Hepatocyte (in vitro differentiated cells): ENCODE measurements at regions not wholly inside any gene's neighbourhood (a gene's known extent, or its start where the extent isn't known, plus 50 kb on each side); places are given as distances from the start of the nearest gene placed in this dataset.
A peak's percentile ranks its signal among the peaks of the same experiment; 100 is the strongest.
"Not testable (repeated sequence)": the region's sequence is repeated elsewhere in the genome, so short reads cannot be mapped to it uniquely, and the experiment has no call there.

Experiments
- DNase-seq: peaks from one replicate; pipeline ENCODE4 v3.0.0-alpha.2; 2016; ENCODE audit warnings: low spot score
- H2AFZ ChIP-seq: fragments of 200-600 bp; sonication (generic); 2 replicates; pipeline ENCODE4 v1.6.0; 2016; ENCODE audit warnings: antibody characterized with exemption, mild to moderate bottlenecking
- H3K27ac ChIP-seq: fragments of 200-600 bp; sonication (generic); 2 replicates; pipeline ENCODE4 v1.5.1; 2016; ENCODE audit warnings: mild to moderate bottlenecking
- H3K27me3 ChIP-seq: fragments of 200-600 bp; sonication (generic); 2 replicates; pipeline ENCODE4 v1.6.1; 2016
- H3K36me3 ChIP-seq: fragments of 200-600 bp; sonication (generic); replicated peaks from 2 replicates; pipeline ENCODE4 v1.5.1; 2016; ENCODE audit warnings: low read depth; ENCODE audit not compliant: insufficient read depth
- H3K4me1 ChIP-seq: fragments of 200-600 bp; sonication (generic); 2 replicates; pipeline ENCODE4 v1.5.1; 2016; ENCODE audit warnings: mild to moderate bottlenecking, moderate library complexity; ENCODE audit not compliant: insufficient read depth
- H3K4me2 ChIP-seq: fragments of 200-600 bp; sonication (generic); 2 replicates; pipeline ENCODE4 v1.6.0; 2016
- H3K4me3 ChIP-seq: fragments of 200-600 bp; sonication (generic); 2 replicates; pipeline ENCODE4 v1.5.1; 2016; ENCODE audit warnings: mild to moderate bottlenecking
- H3K79me2 ChIP-seq: fragments of 200-600 bp; sonication (generic); 2 replicates; pipeline ENCODE4 v1.6.0; 2017; ENCODE audit warnings: mild to moderate bottlenecking
- H3K9me2 ChIP-seq: fragments of 200-600 bp; sonication (generic); replicated peaks from 2 replicates; pipeline ENCODE4 v1.6.0; 2017; ENCODE audit warnings: mild to moderate bottlenecking; ENCODE audit not compliant: insufficient read depth
- H3K9me3 ChIP-seq: fragments of 200-600 bp; sonication (generic); 2 replicates; pipeline ENCODE4 v1.5.1; 2016; ENCODE audit warnings: low read depth, mild to moderate bottlenecking
- H4K20me1 ChIP-seq: fragments of 200-600 bp; sonication (generic); 2 replicates; pipeline ENCODE4 v1.6.0; 2016; ENCODE audit warnings: mild to moderate bottlenecking; ENCODE audit not compliant: insufficient read depth, poor library complexity, severe bottlenecking
- CTCF ChIP-seq: fragments of 200-600 bp; sonication (generic); IDR thresholded peaks from 2 replicates; pipeline ENCODE4 v1.5.1; 2016; ENCODE audit warnings: antibody characterized with exemption, mild to moderate bottlenecking; ENCODE audit not compliant: poor library complexity
- EZH2 ChIP-seq: fragments of 200-600 bp; sonication (generic); IDR thresholded peaks from 2 replicates; pipeline ENCODE4 v1.6.1; 2016; ENCODE audit warnings: antibody characterized with exemption, mild to moderate bottlenecking, borderline replicate concordance
- EZH2phosphoT487 ChIP-seq: fragments of 200-600 bp; sonication (generic); IDR thresholded peaks from one replicate; pipeline ENCODE4 v1.6.1; 2018; ENCODE audit warnings: antibody characterized with exemption, mild to moderate bottlenecking, low read depth, moderate library complexity; ENCODE audit not compliant: unreplicated experiment, severe bottlenecking
- WGBS: methylation state at CpG from one replicate; pipeline ENCODE4 v1.1.6; 2016; ENCODE audit warnings: low lambda C conversion rate; ENCODE audit errors: missing lambda C conversion rate; 5-methylcytosine and 5-hydroxymethylcytosine counted together

GRCh38 chr3:66934041-66934440 is 64.1 kb upstream of the KBTBD8 start:
- Histone ChIP-seq H3K4me2 (no peak overlapping the region), H3K4me1 (peaks cover 8% of the 10 kb centered on the region), H3K27me3 (no peaks in the 10 kb centered on the region), H3K9me2 (no peaks in the 10 kb centered on the region), H3K79me2 (no peaks in the 10 kb centered on the region), H4K20me1 (no peaks in the 10 kb centered on the region), H3K4me3 (no peak overlapping the region), H2AFZ (no peak overlapping the region), H3K9me3 (no peaks in the 10 kb centered on the region), H3K36me3 (no peaks in the 10 kb centered on the region), H3K27ac (no peak overlapping the region)
- TF ChIP-seq CTCF = no peak
- no peak for TF ChIP-seq EZH2phosphoT487
- no peak for TF ChIP-seq EZH2
- 94% methylated on average over 1 of the region's 1 CpG for WGBS
- DNase-seq = no peak

GRCh38 chr3:66934725-66935124 is 63.4 kb upstream of the KBTBD8 start:
- Histone ChIP-seq H4K20me1 (no peaks in the 10 kb centered on the region), H3K4me2 (no peak overlapping the region), H3K4me1 (peaks cover 8% of the 10 kb centered on the region), H3K9me2 (no peaks in the 10 kb centered on the region), H3K27me3 (no peaks in the 10 kb centered on the region), H3K4me3 (no peak overlapping the region), H3K9me3 (no peaks in the 10 kb centered on the region), H2AFZ (no peak overlapping the region), H3K27ac (no peak overlapping the region), H3K79me2 (no peaks in the 10 kb centered on the region), H3K36me3 (no peaks in the 10 kb centered on the region)
- no peak for TF ChIP-seq EZH2
- TF ChIP-seq EZH2phosphoT487 = no peak
- TF ChIP-seq CTCF = no peak
- WGBS = 79% methylated on average over 3 of the region's 3 CpGs
- DNase-seq = no peak

GRCh38 chr3:66937041-66937440 is 61.1 kb upstream of the KBTBD8 start:
- WGBS = 82% methylated on average over 6 of the region's 6 CpGs
- not testable (repeated sequence) for H3K9me2 ChIP-seq, H3K9me3 ChIP-seq, H3K4me3 ChIP-seq, H3K79me2 ChIP-seq, H3K4me2 ChIP-seq, H2AFZ ChIP-seq, H3K27ac ChIP-seq, H3K4me1 ChIP-seq, DNase-seq, H3K36me3 ChIP-seq, H3K27me3 ChIP-seq, H4K20me1 ChIP-seq

GRCh38 chr3:66938338-66938963 is 59.7 kb upstream of the KBTBD8 start:
- no peak overlapping the region for H3K27ac ChIP-seq
- H4K20me1 ChIP-seq = no peaks in the 10 kb centered on the region
- H3K79me2 ChIP-seq = no peaks in the 10 kb centered on the region
- no peaks in the 10 kb centered on the region for H3K36me3 ChIP-seq
- no peak overlapping the region for H2AFZ ChIP-seq
- H3K4me2 ChIP-seq = no peak overlapping the region
- no peaks in the 10 kb centered on the region for H3K4me1 ChIP-seq
- no peaks in the 10 kb centered on the region for H3K9me3 ChIP-seq
- WGBS = 22% methylated on average over 5 of the region's 5 CpGs
- H3K4me3 ChIP-seq = no peak overlapping the region
- H3K9me2 ChIP-seq = no peaks in the 10 kb centered on the region
- no peaks in the 10 kb centered on the region for H3K27me3 ChIP-seq
- DNase-seq = peak; percentile 84
- TF ChIP-seq EZH2phosphoT487 (no peak), CTCF (peak; percentile 83), EZH2 (no peak)
